ENCODE measurements at regions not wholly inside any gene's neighbourhood (a gene's known extent, or its start where the extent isn't known, plus 50 kb on each side); places are given as distances from the start of the nearest gene placed in this dataset.

DNA sequence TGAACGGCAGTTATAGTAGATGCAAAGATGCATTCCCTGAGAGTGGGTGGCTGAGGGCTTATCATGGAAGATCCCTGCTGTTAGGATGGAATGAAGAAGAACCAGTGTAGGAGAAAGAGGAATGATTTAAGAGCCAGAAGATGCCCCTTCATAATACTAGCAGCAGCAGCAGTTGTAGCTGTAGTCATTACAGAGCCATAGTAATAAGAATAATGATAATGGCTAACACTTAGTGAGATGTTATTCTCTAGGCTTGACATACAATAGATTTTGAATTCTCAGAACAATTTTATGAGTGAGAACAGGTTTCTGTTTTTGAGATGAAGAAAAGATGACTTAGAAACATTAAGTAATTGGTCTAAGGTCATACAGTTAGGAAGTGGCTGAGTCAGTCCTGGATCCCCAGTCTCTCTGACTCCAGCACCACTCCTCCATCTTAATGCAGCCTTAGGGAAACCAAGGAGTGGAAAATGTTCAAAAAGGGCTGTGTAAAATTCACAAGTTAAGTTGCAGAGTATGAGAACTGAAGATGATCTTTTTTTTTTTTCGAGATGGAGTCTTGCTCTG lies 459.4 kb upstream of the SGCD start:
- H3K4me3 ChIP-seq (ENCODE audit: low read depth, low read length), result no peak overlapping the region
- DNase-seq (ENCODE audit: low read depth), result no peak
- TF ChIP-seq, protein P1, sequence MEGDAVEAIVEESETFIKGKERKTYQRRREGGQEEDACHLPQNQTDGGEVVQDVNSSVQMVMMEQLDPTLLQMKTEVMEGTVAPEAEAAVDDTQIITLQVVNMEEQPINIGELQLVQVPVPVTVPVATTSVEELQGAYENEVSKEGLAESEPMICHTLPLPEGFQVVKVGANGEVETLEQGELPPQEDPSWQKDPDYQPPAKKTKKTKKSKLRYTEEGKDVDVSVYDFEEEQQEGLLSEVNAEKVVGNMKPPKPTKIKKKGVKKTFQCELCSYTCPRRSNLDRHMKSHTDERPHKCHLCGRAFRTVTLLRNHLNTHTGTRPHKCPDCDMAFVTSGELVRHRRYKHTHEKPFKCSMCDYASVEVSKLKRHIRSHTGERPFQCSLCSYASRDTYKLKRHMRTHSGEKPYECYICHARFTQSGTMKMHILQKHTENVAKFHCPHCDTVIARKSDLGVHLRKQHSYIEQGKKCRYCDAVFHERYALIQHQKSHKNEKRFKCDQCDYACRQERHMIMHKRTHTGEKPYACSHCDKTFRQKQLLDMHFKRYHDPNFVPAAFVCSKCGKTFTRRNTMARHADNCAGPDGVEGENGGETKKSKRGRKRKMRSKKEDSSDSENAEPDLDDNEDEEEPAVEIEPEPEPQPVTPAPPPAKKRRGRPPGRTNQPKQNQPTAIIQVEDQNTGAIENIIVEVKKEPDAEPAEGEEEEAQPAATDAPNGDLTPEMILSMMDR (conservative IDR thresholded peaks at IDR 0.05; ENCODE audit: low read depth, low read length), result no peak

DNA sequence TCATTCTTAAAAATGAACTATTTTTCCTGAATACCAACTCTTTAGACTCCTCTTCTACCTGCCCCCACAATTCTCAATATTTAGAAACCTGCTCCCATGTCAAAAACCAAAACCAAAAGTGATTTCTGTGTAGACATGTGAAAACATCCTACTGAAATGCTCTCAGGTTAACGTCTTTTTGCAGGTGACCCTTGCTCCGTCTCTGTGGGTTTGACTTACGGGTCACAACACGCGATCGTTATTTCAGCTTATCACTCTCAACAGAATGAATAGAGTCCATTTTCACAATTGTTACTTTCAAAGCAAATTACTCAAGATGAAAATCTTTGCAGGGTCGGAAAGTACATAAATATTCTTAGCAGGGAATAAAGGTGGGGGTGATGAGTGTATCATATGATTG lies 456.3 kb upstream of the SGCD start:
- TF ChIP-seq, protein P1 (conservative IDR thresholded peaks at IDR 0.05; ENCODE audit: low read depth, low read length), result no peak
- no peak for DNase-seq (ENCODE audit: low read depth)
- H3K4me3 ChIP-seq (ENCODE audit: low read depth, low read length), result no peak overlapping the region

DNA sequence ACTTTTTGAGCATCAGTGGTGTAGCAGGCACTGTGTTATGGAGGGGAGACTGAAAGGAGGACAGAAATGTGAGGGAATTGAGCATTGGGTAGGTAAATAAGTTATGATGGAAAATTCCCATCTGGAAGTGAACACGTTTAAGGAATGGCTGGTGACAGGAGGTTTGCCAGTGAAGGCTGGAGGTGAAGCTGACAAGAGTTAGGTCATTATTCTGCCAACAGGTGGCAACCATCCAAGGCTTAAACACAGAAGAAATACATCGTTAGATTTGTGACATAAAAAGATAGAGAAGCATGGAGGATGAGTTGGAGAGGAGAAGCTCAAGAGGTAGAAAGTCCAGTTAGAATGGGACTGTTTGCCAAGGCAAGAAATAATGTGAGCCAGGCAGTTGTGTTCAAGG lies 455.3 kb upstream of the SGCD start:
- no peak overlapping the region for H3K4me3 ChIP-seq (ENCODE audit: low read depth, low read length)
- DNase-seq (ENCODE audit: low read depth), result no peak
- TF ChIP-seq, protein P1 (conservative IDR thresholded peaks at IDR 0.05; ENCODE audit: low read depth, low read length), result no peak

DNA sequence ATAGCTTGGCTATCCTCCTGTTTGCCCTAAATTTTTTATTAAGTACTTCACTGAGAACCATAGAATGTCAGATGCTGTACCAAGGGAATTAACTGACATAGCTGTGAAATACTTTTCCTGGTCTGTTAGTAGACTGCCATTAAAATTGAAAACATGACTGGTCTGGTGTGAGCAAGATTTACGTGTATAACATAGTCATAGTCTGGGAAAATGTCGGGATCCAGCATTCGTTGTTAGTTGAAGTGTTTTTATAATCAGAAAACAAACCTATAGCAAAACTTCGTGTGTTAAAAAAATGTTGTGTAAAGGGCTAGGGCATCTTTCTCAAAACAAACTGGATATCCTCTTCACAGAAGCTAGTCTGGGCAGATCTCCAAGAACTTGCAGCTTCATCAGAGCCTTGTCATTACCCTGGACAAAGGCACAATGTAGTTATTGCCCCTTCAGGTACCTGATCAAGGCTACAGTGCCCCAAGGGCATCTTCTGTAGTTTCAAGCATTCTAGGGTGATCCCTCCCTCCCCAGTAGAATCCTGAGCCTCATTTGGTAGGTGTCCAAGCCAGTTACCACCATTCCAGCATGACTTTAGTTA lies 454.2 kb upstream of the SGCD start:
- no peak overlapping the region for H3K4me3 ChIP-seq (ENCODE audit: low read depth, low read length)
- DNase-seq (ENCODE audit: low read depth), result no peak
- TF ChIP-seq, protein P1 (conservative IDR thresholded peaks at IDR 0.05; ENCODE audit: low read depth, low read length), result no peak

DNA sequence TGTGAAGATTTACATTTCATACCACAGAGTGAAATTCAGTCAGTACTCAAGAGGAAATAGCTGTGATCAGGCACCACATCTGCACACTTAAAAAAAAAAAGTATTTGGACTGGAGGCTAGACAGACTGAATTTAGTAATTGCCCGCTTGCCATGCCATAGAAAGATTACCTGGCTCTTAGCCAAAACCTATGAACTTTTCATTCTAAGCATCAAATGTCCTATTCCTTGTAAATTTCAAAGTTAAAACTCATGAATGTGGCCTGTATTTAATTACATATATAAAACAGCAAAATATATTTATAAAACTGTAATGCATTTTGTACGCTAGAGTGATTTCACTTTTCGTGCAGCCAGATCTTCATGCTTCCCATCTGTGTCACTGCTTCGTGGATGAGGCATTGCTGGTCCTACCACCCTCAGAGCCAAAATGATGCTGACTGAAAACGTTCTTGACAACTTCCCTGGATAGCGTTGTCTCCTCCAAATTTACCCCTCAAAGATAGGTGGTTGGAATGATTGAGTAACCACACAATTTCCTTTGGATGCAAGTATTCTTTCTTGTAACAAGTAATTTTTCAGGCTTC lies 447.9 kb upstream of the SGCD start:
- no peak for DNase-seq (ENCODE audit: low read depth)
- H3K4me3 ChIP-seq (ENCODE audit: low read depth, low read length), result no peak overlapping the region
- TF ChIP-seq, protein P1 (conservative IDR thresholded peaks at IDR 0.05; ENCODE audit: low read depth, low read length), result no peak

DNA sequence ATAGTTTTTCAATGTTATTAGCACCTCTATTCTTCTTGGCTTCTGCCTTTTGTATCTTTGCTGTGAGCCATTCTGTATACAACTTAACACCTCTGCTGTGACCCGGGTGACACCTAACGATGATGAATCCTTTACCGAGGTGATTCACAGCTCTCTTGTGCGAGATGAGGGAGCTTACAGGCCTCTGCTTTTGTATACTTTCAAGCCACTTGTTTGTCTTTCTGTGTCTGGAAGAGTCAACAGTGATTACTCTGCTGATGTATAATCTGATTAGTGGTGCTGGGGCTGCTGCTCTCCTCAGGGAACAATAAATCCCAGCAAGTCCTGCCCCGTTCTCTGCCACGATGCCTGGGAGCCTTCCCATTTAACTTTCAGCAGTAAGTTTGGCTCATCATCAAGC lies 442.9 kb upstream of the SGCD start:
- no peak for DNase-seq (ENCODE audit: low read depth)
- TF ChIP-seq, protein P1 (conservative IDR thresholded peaks at IDR 0.05; ENCODE audit: low read depth, low read length), result no peak
- no peak overlapping the region for H3K4me3 ChIP-seq (ENCODE audit: low read depth, low read length)

DNA sequence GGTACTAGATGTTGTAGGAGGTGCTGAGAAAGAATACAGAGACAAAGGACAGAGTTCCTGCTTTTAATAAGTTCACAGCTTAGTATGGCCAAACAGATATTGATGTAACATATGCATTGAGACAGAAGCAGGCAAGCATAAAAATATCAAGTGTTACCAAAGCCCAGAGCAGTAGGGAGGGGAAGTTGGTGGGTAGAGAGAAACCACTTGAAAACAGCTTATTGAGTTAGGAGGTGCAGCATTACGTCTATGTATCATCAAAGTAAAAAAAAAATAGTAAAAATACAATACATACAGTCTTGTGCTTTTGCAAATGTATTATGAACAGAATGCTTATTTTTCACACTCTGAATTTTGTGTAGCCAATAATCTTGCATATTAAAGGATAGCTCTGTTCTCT lies 441.8 kb upstream of the SGCD start:
- H3K4me3 ChIP-seq (ENCODE audit: low read depth, low read length), result no peak overlapping the region
- TF ChIP-seq, protein P1 (conservative IDR thresholded peaks at IDR 0.05; ENCODE audit: low read depth, low read length), result no peak
- DNase-seq (ENCODE audit: low read depth), result no peak

Data from choroid plexus epithelial cell (primary cell).